SJSA1 (cell line): ENCODE measurements at regions not wholly inside any gene's neighbourhood (a gene's known extent, or its start where the extent isn't known, plus 50 kb on each side); places are given as distances from the start of the nearest gene placed in this dataset.

Experiments
- DNase-seq, 2 experiments: peaks; one replicate each; pipeline ENCODE4 v3.0.0-alpha.2; 2015 to 2020; ENCODE audit warnings: low spot score in 2 of 2, low read depth in 1 of 2
- H3K27ac ChIP-seq: fragments of 250-450 bp; sonication (Bioruptor Pico); 2 replicates; pipeline ENCODE4 v1.5.1; 2020; ENCODE audit warnings: mild to moderate bottlenecking, moderate library complexity
- H3K27me3 ChIP-seq: fragments of 250-450 bp; sonication (Bioruptor Pico); replicated peaks from 2 replicates; pipeline ENCODE4 v1.5.1; 2020; ENCODE audit warnings: mild to moderate bottlenecking, moderate library complexity
- H3K36me3 ChIP-seq: fragments of 250-450 bp; sonication (Bioruptor Pico); 2 replicates; pipeline ENCODE4 v1.5.1; 2020; ENCODE audit warnings: mild to moderate bottlenecking
- H3K4me1 ChIP-seq: fragments of 250-450 bp; sonication (Bioruptor Pico); replicated peaks from 2 replicates; pipeline ENCODE4 v1.6.1; 2021; ENCODE audit warnings: mild to moderate bottlenecking
- H3K4me3 ChIP-seq: fragments of 250-450 bp; sonication (Bioruptor Pico); 2 replicates; pipeline ENCODE4 v1.5.1; 2020; ENCODE audit warnings: mild to moderate bottlenecking
- H3K9me3 ChIP-seq: fragments of 250-450 bp; sonication (Bioruptor Pico); replicated peaks from 2 replicates; pipeline ENCODE4 v1.5.1; 2020; ENCODE audit warnings: mild to moderate bottlenecking

- Histone ChIP-seq H3K4me1 (peaks cover 44% of the 10 kb centered on the region), H3K36me3 (no peaks in the 10 kb centered on the region), H3K9me3 (no peaks in the 10 kb centered on the region), H3K4me3 (no peak overlapping the region), H3K27ac (no peak overlapping the region), H3K27me3 (no peaks in the 10 kb centered on the region)
- DNase-seq: no peak
Measured at GRCh38 chr20:50310673-50311051, 120.0 kb downstream of the CEBPB start.

- DNase-seq: no peak
- Histone ChIP-seq H3K4me3 (no peak overlapping the region), H3K4me1 (peaks cover 44% of the 10 kb centered on the region), H3K9me3 (no peaks in the 10 kb centered on the region), H3K27me3 (no peaks in the 10 kb centered on the region), H3K27ac (no peak overlapping the region), H3K36me3 (no peaks in the 10 kb centered on the region)
Measured at GRCh38 chr20:50311308-50312001, 120.8 kb downstream of the CEBPB start.

GRCh38 chr20:50312002-50312681 lies 121.5 kb downstream of the CEBPB start:
- peaks cover 44% of the 10 kb centered on the region for H3K4me1 ChIP-seq
- H3K27me3 ChIP-seq: no peaks in the 10 kb centered on the region
- H3K4me3 ChIP-seq: no peak overlapping the region
- no peak for DNase-seq
- no peak overlapping the region for H3K27ac ChIP-seq
- H3K9me3 ChIP-seq: no peaks in the 10 kb centered on the region
- H3K36me3 ChIP-seq: no peaks in the 10 kb centered on the region

DNA sequence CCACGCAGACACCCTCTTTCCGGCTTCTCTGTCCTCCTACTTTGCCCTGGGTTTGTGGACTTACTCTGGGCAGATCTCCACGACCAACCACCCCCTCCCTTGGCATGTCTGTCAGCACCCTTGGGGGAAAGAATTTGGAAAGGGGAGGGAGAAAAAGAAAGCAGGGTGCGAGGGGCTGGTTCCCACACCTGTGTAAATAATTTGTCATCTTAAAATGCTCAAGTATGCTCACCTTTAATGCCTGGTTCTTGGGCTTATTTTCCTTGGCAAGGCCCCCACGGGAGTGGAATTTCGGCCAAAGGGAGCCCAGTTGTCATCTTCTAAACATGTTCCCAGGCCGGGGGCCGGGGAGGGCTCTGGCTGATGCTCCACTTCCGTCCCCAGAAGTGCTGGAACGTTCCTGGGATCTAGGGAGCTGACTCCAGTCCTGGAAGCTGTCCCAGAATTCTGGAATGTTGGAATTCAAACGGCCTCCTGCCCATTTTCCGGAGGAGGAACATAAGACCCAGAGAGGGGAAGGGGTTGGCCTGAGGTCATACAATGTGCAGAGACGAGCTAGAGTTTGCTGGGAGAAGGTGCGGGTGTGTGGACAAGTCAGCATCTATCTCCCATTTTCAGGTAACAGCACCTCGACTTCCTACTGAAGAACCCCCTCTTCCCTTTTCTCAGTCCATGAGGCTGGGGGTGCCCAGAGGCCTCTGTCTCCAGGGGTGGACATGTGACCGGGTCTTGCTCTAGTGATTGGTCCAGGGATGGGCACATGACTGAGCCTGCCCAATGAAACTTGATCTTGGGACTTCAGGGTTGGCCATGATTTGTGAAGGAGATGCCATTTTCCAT lies 122.3 kb downstream of the CEBPB start:
- Histone ChIP-seq H3K36me3 (no peaks in the 10 kb centered on the region), H3K27me3 (no peaks in the 10 kb centered on the region), H3K27ac (peak overlapping the region; percentile 6), H3K9me3 (no peaks in the 10 kb centered on the region), H3K4me3 (no peak overlapping the region), H3K4me1 (peaks cover 41% of the 10 kb centered on the region)
- peak; percentile 72 to 76 for DNase-seq

DNA sequence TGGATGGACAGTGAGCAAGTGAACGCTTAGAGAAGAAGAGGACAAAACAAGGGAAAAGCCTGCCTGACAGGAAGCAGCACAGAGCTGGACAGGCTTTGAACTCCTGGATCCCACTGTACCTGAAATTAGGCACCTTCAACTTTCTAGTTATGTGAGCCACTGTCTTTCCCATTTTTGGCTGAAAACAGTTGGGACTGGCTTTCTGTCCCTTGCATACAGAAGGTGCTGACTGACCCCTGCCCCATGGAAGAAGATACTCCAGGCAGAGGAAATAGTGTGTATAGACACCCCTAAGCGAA lies 122.8 kb downstream of the CEBPB start:
- DNase-seq: no peak
- H3K27ac ChIP-seq: no peak overlapping the region

GRCh38 chr20:50313827-50314677 lies 123.4 kb downstream of the CEBPB start:
- H3K27me3 ChIP-seq: no peaks in the 10 kb centered on the region
- no peak for DNase-seq
- H3K4me1 ChIP-seq: peaks cover 30% of the 10 kb centered on the region
- no peak overlapping the region for H3K27ac ChIP-seq
- no peaks in the 10 kb centered on the region for H3K36me3 ChIP-seq
- H3K4me3 ChIP-seq: no peak overlapping the region
- H3K9me3 ChIP-seq: no peaks in the 10 kb centered on the region

More for the DNA sequence above, 122.8 kb downstream of the CEBPB start:
- H3K4me1 ChIP-seq: peaks cover 36% of the 10 kb centered on the region
- H3K9me3 ChIP-seq: no peaks in the 10 kb centered on the region
- H3K27me3 ChIP-seq: no peaks in the 10 kb centered on the region
- no peaks in the 10 kb centered on the region for H3K36me3 ChIP-seq
- H3K4me3 ChIP-seq: no peak overlapping the region

DNA sequence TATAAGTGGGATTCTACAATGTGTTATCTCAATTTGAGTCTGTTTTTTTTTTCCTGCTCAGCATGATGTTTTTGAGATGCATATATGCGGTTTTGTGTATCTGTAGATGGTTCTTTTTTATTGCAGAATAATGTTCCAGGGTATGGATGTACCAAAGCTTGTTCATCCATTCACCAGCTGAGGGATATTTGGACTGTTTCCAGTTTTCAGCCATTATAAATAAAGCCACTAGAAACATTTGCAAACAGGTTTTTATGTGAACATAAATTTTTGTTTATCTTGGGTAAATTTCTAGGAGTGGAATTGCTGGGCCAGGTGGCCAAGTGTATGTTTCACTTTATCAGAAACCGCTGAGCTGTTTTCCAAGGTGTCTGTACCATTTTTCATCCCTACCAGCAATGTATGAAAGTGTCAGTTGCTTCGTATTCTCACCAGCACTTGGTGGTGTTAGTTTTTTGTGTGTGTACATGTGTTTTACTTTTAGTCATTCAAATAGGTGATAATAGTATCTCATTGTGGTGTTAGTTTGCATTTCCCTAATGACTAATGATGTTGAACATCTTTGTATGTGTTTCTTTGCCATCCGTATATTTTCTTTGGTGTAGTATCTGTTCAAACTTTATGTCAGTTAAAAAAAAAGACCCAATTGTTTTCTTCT lies 124.2 kb downstream of the CEBPB start:
- Histone ChIP-seq H3K27me3 (no peaks in the 10 kb centered on the region), H3K27ac (no peak overlapping the region), H3K4me1 (peaks cover 22% of the 10 kb centered on the region), H3K36me3 (no peaks in the 10 kb centered on the region), H3K4me3 (no peak overlapping the region), H3K9me3 (no peaks in the 10 kb centered on the region)
- no peak for DNase-seq

DNA sequence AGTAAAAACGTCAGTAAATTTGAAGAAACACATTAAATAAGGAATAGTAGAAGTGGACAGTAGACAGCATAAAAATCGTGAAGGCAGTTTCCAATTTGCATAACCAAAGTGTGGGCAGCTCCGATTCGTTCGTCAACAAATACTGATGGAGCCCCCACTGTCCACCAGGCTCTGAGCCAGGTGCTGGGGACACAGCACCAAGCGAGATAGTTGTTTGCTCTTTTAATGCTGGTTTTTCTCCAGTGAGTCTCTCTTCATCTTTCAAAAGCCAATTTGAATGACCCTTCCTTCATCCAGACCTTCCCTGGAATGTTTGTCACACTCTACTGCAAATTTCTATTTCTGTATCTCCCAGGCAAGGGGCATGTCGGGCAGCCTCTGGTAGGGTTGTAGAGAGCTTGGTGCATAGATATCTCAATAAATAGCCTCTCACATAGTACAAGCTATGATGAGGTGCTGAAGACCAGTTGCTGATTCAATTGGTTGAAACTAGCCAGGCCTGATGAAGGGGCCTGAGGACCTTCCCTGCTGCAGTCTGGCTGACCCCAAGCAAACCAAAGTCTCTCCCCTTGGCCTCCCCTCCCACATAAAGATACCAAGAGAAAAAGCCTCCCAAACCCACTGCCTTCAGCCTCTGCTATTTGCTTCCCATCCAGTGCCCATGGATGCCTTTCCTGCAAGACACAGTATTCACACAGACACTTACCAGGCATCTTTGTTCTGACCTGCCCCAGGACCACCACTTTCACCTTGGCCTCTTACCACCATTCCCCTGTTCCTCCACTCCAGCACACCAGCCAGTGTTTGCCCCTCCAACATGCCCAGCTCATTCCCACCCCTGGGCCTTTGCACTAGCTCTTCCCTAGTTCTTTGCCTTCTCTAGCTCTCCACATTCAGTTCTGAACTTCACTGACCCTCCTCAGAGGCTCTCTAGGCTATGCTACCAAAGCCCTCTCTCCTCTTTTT lies 125.2 kb downstream of the CEBPB start:
- Histone ChIP-seq H3K36me3 (no peaks in the 10 kb centered on the region), H3K4me3 (no peak overlapping the region), H3K27me3 (no peaks in the 10 kb centered on the region), H3K27ac (no peak overlapping the region), H3K4me1 (peaks cover 24% of the 10 kb centered on the region), H3K9me3 (no peaks in the 10 kb centered on the region)
- DNase-seq: no peak

GRCh38 chr20:50317116-50317515 lies 126.5 kb downstream of the CEBPB start:
- no peak overlapping the region for H3K27ac ChIP-seq
- no peaks in the 10 kb centered on the region for H3K27me3 ChIP-seq
- H3K36me3 ChIP-seq: no peaks in the 10 kb centered on the region
- DNase-seq: no peak
- H3K9me3 ChIP-seq: no peaks in the 10 kb centered on the region; the same call in 1 of the 2 replicates
- H3K4me1 ChIP-seq: peaks cover 36% of the 10 kb centered on the region
- H3K4me3 ChIP-seq: no peak overlapping the region

DNA sequence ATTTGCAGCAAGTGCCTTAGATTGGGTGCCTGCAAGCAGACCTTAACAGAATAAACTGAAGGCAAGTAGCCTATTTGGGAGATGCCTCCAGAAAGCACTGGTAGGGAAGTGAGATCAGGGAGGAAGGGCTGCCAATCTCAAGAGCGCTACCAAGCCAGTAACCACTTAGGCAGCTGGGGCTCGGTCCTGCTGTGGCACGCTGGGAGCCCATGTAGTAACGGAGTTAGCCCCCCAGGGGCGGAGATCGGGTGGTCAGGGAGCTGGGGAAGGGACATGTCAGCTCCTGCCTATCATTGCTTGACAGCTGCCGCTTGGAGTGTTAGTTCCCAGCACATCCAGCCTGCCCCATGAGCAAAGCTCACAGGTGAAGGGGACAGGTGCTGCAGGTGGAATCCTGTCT lies 127.0 kb downstream of the CEBPB start:
- no peaks in the 10 kb centered on the region for H3K36me3 ChIP-seq
- H3K4me3 ChIP-seq: no peak overlapping the region
- no peaks in the 10 kb centered on the region for H3K27me3 ChIP-seq
- H3K27ac ChIP-seq: no peak overlapping the region
- no peaks in the 10 kb centered on the region; the same call in 1 of the 2 replicates for H3K9me3 ChIP-seq
- no peak for DNase-seq
- H3K4me1 ChIP-seq: peaks cover 37% of the 10 kb centered on the region

- Histone ChIP-seq H3K27ac (no peak overlapping the region), H3K9me3 (no peaks in the 10 kb centered on the region; the same call in 1 of the 2 replicates), H3K36me3 (no peaks in the 10 kb centered on the region), H3K27me3 (no peaks in the 10 kb centered on the region), H3K4me3 (no peak overlapping the region), H3K4me1 (peaks cover 34% of the 10 kb centered on the region)
- no peak for DNase-seq
Measured at GRCh38 chr20:50318710-50319109, 128.1 kb downstream of the CEBPB start.
